HCT116 (cell line): ENCODE measurements at regions not wholly inside any gene's neighbourhood (a gene's known extent, or its start where the extent isn't known, plus 50 kb on each side); places are given as distances from the start of the nearest gene placed in this dataset.

Source experiments
- ATAC-seq: fragments of 200-7000 bp; cut with Tn5 transposase; 2 replicates; pipeline ENCODE4 v1.9.1; 2020; ENCODE audit warnings: mild to moderate bottlenecking, moderate library complexity
- BruUV-seq: library from RNA; stranded (reverse); fragments of 400-500 nt; replicated peaks from 2 replicates; lab custom pipeline; 2021; lab: Mats Ljungman, UMichigan
- CTCF ChIA-PET: fragments of 300-600 bp; sonication (Branson Sonifier 250); formaldehyde crosslinking; loops from one replicate; lab custom pipeline; 2021; ENCODE audit warnings: antibody characterized with exemption; lab: Charles Lee
- POLR2A ChIA-PET: fragments of 300-600, 350-600 bp; sonication (Branson Sonifier 250); formaldehyde crosslinking; loops from one replicate; lab custom pipeline; 2021; ENCODE audit warnings: antibody characterized with exemption; lab: Charles Lee
- RAD21 ChIA-PET, 2 experiments: fragments of 300-600 bp; sonication (Branson Sonifier 250); formaldehyde crosslinking; loops; one replicate each; lab custom pipeline; 2023; ENCODE audit warnings: low total read pairs in 2 of 2; ENCODE audit not compliant: uncharacterized antibody in 2 of 2, unreplicated experiment in 2 of 2, low non-redundant PET in 1 of 2; lab: Charles Lee
- DNase-seq: peaks from one replicate; pipeline ENCODE4 v3.0.0-alpha.2; 2010; ENCODE audit warnings: low read depth, low spot score
- H2AFZ ChIP-seq: fragments of 200-600 bp; shearing (Covaris generic), sonication (generic); 2 replicates; pipeline ENCODE4 v1.6.1; 2017; ENCODE audit warnings: low read depth, mixed run types, mixed read lengths, antibody characterized with exemption, low read length; ENCODE audit not compliant: poor library complexity, severe bottlenecking
- H3K27ac ChIP-seq: 2 replicates; pipeline ENCODE4 v1.5.1; 2012; ENCODE audit warnings: low read depth, low read length
- H3K27me3 ChIP-seq: fragments of 200-600 bp; sonication (generic); 2 replicates; pipeline ENCODE4 v1.6.1; 2016; ENCODE audit warnings: mixed run types, low read length, mixed read lengths; ENCODE audit not compliant: insufficient read depth
- H3K36me3 ChIP-seq, 2 experiments: fragments of 200-500 bp in 1 of 2; fragments of 200-600 bp in 1 of 2; sonication (Bioruptor generic) in 1 of 2; sonication (generic) in 1 of 2; 2 replicates each; pipeline versions ENCODE4 v1.5.1 to v1.6.1; 2014 to 2016; ENCODE audit warnings: low read length in 2 of 2, inconsistent platforms in 1 of 2, mixed read lengths in 1 of 2, mixed run types in 1 of 2; ENCODE audit not compliant: insufficient read depth in 2 of 2, control insufficient read depth in 1 of 2
- H3K4me1 ChIP-seq, 2 experiments: fragments of 200-600 bp in 1 of 2; sonication (generic) in 1 of 2; 2 replicates each; pipeline versions ENCODE4 v1.5.1 to v1.6.1; 2012 to 2017; ENCODE audit warnings: low read length in 2 of 2, inconsistent platforms in 1 of 2, mild to moderate bottlenecking in 1 of 2, mixed read lengths in 1 of 2, mixed run types in 1 of 2, moderate library complexity in 1 of 2; ENCODE audit not compliant: insufficient read depth in 2 of 2, control insufficient read depth in 1 of 2
- H3K4me2 ChIP-seq: fragments of 200-600 bp; sonication (generic); 2 replicates; pipeline ENCODE4 v1.6.1; 2017; ENCODE audit warnings: mixed run types, low read length, mixed read lengths
- H3K4me3 ChIP-seq, 2 experiments: fragments of 200-600 bp in 1 of 2; sonication (generic) in 1 of 2; replicated peaks in 1 of 2; 2 replicates each; pipeline ENCODE4 v1.5.1; 2011 to 2016; ENCODE audit warnings: low read length in 2 of 2, control low read depth in 1 of 2, low read depth in 1 of 2, mild to moderate bottlenecking in 1 of 2, mixed read lengths in 1 of 2, mixed run types in 1 of 2
- H3K79me2 ChIP-seq: fragments of 200-600 bp; sonication (generic); 2 replicates; pipeline ENCODE4 v1.6.1; 2017; ENCODE audit warnings: mild to moderate bottlenecking, mixed run types, low read length, moderate library complexity, mixed read lengths; ENCODE audit not compliant: insufficient read depth
- H3K9ac ChIP-seq: fragments of 200-600 bp; sonication (generic); 2 replicates; pipeline ENCODE4 v1.6.1; 2016; ENCODE audit warnings: low read length, mixed read lengths
- H3K9me2 ChIP-seq: fragments of 200-600 bp; sonication (generic), shearing (Covaris generic); 2 replicates; pipeline ENCODE4 v1.6.1; 2017; ENCODE audit warnings: mixed run types, mild to moderate bottlenecking, moderate library complexity; ENCODE audit not compliant: insufficient read depth
- H3K9me3 ChIP-seq, 2 experiments: fragments of 200-500 bp in 1 of 2; fragments of 200-600 bp in 1 of 2; sonication (Bioruptor generic) in 1 of 2; sonication (generic) in 1 of 2; 2 replicates each; pipeline ENCODE4 v1.6.1; 2014 to 2017; ENCODE audit warnings: low read length in 2 of 2, mixed read lengths in 2 of 2, inconsistent platforms in 1 of 2, low read depth in 1 of 2, mild to moderate bottlenecking in 1 of 2, mixed run types in 1 of 2, moderate library complexity in 1 of 2; ENCODE audit not compliant: control insufficient read depth in 1 of 2, insufficient read depth in 1 of 2
- H4K20me1 ChIP-seq: fragments of 200-600 bp; sonication (generic), shearing (Covaris generic); 2 replicates; pipeline ENCODE4 v1.6.1; 2017; ENCODE audit warnings: mixed run types, mild to moderate bottlenecking, moderate library complexity; ENCODE audit not compliant: insufficient read depth
- ATF3 ChIP-seq: IDR thresholded peaks from 2 replicates; pipeline ENCODE4 v1.6.1; 2012
- CBX3 ChIP-seq: IDR thresholded peaks from 2 replicates; pipeline ENCODE4 v1.6.1; 2012; ENCODE audit warnings: low read depth
- ELF1 ChIP-seq: IDR thresholded peaks from 2 replicates; pipeline ENCODE4 v1.6.1; 2012; ENCODE audit warnings: low read depth, borderline replicate concordance
- EZH2phosphoT487 ChIP-seq: fragments of 200-600 bp; IDR thresholded peaks from 2 replicates; pipeline ENCODE4 v1.6.1; 2018; ENCODE audit warnings: antibody characterized with exemption, borderline replicate concordance
- FOSL1 ChIP-seq: IDR thresholded peaks from 2 replicates; pipeline ENCODE4 v1.6.1; 2012; ENCODE audit warnings: low read depth
- RAD21 ChIP-seq: IDR thresholded peaks from 2 replicates; pipeline ENCODE4 v1.6.1; 2012; ENCODE audit warnings: low read depth, mild to moderate bottlenecking
- SIN3A ChIP-seq: IDR thresholded peaks from 2 replicates; pipeline ENCODE4 v1.6.1; 2012; ENCODE audit warnings: low read depth
- SP1 ChIP-seq: IDR thresholded peaks from 2 replicates; pipeline ENCODE4 v1.6.1; 2012; ENCODE audit warnings: low read depth
- TCF7L2 ChIP-seq: IDR thresholded peaks from 2 replicates; pipeline ENCODE4 v1.7.0; 2011; ENCODE audit warnings: borderline replicate concordance, inconsistent platforms; ENCODE audit not compliant: insufficient read depth, insufficient read length; ENCODE audit errors: extremely low read depth
- YY1 ChIP-seq: IDR thresholded peaks from 2 replicates; pipeline ENCODE4 v1.6.1; 2011; ENCODE audit warnings: low read length, low read depth, moderate library complexity, mild to moderate bottlenecking; ENCODE audit not compliant: insufficient replicate concordance; ENCODE audit errors: extremely low read depth
- ZBTB33 ChIP-seq: IDR thresholded peaks from 2 replicates; pipeline ENCODE4 v1.6.1; 2011; ENCODE audit warnings: mild to moderate bottlenecking, low read length, moderate library complexity; ENCODE audit not compliant: insufficient replicate concordance; ENCODE audit errors: extremely low read depth
- ZFX ChIP-seq: fragments of 450-650 bp; IDR thresholded peaks from 2 replicates; pipeline ENCODE4 v1.6.1; 2017
- ZNF274 ChIP-seq: fragments of 200-500 bp; sonication (Bioruptor generic); IDR thresholded peaks from 2 replicates; pipeline ENCODE4 v1.6.1; 2014; ENCODE audit warnings: mild to moderate bottlenecking, low read depth, low read length, inconsistent platforms
- intact Hi-C: fragments of 100-400 bp; cut with micrococcal nuclease; formaldehyde crosslinking; loops from 2 replicates; pipeline ENCODE4 v1.10.0; 2022
- TF ChIP-seq, protein P1 (sequence below): IDR thresholded peaks from 2 replicates; pipeline ENCODE4 v1.6.1; 2012
- TF ChIP-seq, protein P2 (sequence below), 3 experiments: fragments of 200-600 bp in 1 of 3; sonication (generic) in 1 of 3; IDR thresholded peaks in 2 of 3; conservative IDR thresholded peaks in 1 of 3; 2 replicates each; pipeline ENCODE4 v1.5.1; 2012 to 2017; ENCODE audit warnings: low read depth in 2 of 3, low read length in 2 of 3, antibody characterized with exemption in 1 of 3, borderline replicate concordance in 1 of 3, control low read depth in 1 of 3, mild to moderate bottlenecking in 1 of 3, mixed read lengths in 1 of 3, mixed run types in 1 of 3, moderate library complexity in 1 of 3; ENCODE audit not compliant: insufficient read depth in 1 of 3

DNA sequence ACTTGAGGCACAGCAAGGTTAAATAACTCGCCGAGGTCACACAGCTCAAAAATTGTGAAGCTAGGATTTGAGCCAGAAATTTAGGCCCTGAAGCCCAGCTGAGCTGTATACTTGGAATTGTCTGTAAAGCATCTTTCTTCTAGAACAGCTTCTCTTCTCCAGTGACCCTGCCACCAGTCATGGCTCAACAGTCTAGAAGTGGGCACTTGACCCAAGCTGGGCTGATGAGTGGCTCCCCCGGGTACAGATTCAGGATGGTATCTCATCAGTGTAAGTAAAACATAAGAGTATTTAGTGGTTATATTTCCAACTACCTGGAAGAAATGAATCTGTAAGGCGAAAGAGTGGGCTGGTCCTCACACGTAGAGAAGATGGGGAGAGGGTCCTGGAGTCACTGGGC is 243.9 kb upstream of the GPR26 start:
- no peak overlapping the region for H2AFZ ChIP-seq
- no peaks in the 10 kb centered on the region for H3K9me3 ChIP-seq
- H3K4me2 ChIP-seq, result no peak overlapping the region
- H3K4me1 ChIP-seq, result no peaks in the 10 kb centered on the region
- ATAC-seq (no peak), DNase-seq (no peak)
- no peaks in the 10 kb centered on the region for H3K27me3 ChIP-seq
- H4K20me1 ChIP-seq, result no peaks in the 10 kb centered on the region
- no TSS peak for BruUV-seq
- no peaks in the 10 kb centered on the region for H3K9me2 ChIP-seq
- ChIA-PET RAD21 (no interaction called here), CTCF (no interaction called here), POLR2A (no interaction called here)
- H3K9ac ChIP-seq, result no peak overlapping the region
- H3K79me2 ChIP-seq, result no peaks in the 10 kb centered on the region
- H3K27ac ChIP-seq, result no peak overlapping the region
- intact Hi-C loops, result no loop called here
- TF ChIP-seq RAD21 (no peak), TCF7L2 (no peak), SP1 (no peak), EZH2phosphoT487 (no peak), YY1 (no peak), ZNF274 (no peak)
- TF ChIP-seq, all 23 proteins: peak for 0
- Histone ChIP-seq H3K4me3 (no peak overlapping the region), H3K36me3 (no peaks in the 10 kb centered on the region)

GRCh38 chr10:123424537-123424936 is 241.6 kb upstream of the GPR26 start:
- ChIA-PET RAD21 (no interaction called here), CTCF (no interaction called here), POLR2A (no interaction called here)
- BruUV-seq, result no TSS peak
- ATAC-seq (no peak), DNase-seq (no peak)
- H3K9me3 ChIP-seq, result no peaks in the 10 kb centered on the region
- H3K79me2 ChIP-seq, result no peaks in the 10 kb centered on the region
- intact Hi-C loops, result no loop called here
- TF ChIP-seq YY1 (no peak), ATF3 (no peak), SP1 (no peak), ELF1 (no peak), EZH2phosphoT487 (no peak), ZFX (no peak), CBX3 (no peak), ZBTB33 (no peak), FOSL1 (no peak), SIN3A (no peak)
- TF ChIP-seq, protein P1, sequence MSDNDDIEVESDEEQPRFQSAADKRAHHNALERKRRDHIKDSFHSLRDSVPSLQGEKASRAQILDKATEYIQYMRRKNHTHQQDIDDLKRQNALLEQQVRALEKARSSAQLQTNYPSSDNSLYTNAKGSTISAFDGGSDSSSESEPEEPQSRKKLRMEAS, result no peak
- TF ChIP-seq, protein P2, sequence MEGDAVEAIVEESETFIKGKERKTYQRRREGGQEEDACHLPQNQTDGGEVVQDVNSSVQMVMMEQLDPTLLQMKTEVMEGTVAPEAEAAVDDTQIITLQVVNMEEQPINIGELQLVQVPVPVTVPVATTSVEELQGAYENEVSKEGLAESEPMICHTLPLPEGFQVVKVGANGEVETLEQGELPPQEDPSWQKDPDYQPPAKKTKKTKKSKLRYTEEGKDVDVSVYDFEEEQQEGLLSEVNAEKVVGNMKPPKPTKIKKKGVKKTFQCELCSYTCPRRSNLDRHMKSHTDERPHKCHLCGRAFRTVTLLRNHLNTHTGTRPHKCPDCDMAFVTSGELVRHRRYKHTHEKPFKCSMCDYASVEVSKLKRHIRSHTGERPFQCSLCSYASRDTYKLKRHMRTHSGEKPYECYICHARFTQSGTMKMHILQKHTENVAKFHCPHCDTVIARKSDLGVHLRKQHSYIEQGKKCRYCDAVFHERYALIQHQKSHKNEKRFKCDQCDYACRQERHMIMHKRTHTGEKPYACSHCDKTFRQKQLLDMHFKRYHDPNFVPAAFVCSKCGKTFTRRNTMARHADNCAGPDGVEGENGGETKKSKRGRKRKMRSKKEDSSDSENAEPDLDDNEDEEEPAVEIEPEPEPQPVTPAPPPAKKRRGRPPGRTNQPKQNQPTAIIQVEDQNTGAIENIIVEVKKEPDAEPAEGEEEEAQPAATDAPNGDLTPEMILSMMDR (IDR thresholded peaks at IDR 0.05 in 2 of 3, conservative IDR thresholded peaks at IDR 0.05 in 1 of 3; ENCODE audit: borderline replicate concordance in 1 of 3, insufficient read depth in 1 of 3, low read depth in 2 of 3, low read length in 2 of 3), result no peak
- no peak overlapping the region for H3K9ac ChIP-seq
- H4K20me1 ChIP-seq, result no peaks in the 10 kb centered on the region
- no peaks in the 10 kb centered on the region for H3K9me2 ChIP-seq
- no peaks in the 10 kb centered on the region for H3K36me3 ChIP-seq
- H3K27ac ChIP-seq, result no peak overlapping the region
- H3K27me3 ChIP-seq, result no peaks in the 10 kb centered on the region
- H3K4me2 ChIP-seq, result no peak overlapping the region
- no peaks in the 10 kb centered on the region for H3K4me1 ChIP-seq
- no peak overlapping the region for H3K4me3 ChIP-seq
- no peak overlapping the region for H2AFZ ChIP-seq
